Osteoblast (primary cell): ENCODE measurements at regions not wholly inside any gene's neighbourhood (a gene's known extent, or its start where the extent isn't known, plus 50 kb on each side); places are given as distances from the start of the nearest gene placed in this dataset.

ENCODE experiments used
- DNase-seq: peaks from one replicate; pipeline ENCODE4 v3.0.0; 2011; ENCODE audit warnings: low spot score, mixed read lengths; ENCODE audit not compliant: insufficient read length; ENCODE audit errors: missing footprints
- H2AFZ ChIP-seq: 2 replicates; pipeline ENCODE4 v1.6.0; 2011; ENCODE audit warnings: mild to moderate bottlenecking, low read length
- H3K27ac ChIP-seq: 2 replicates; pipeline ENCODE4 v1.5.1; 2011; ENCODE audit warnings: mild to moderate bottlenecking, low read depth, low read length, moderate library complexity
- H3K27me3 ChIP-seq: 2 replicates; pipeline ENCODE4 v1.6.0; 2012; ENCODE audit warnings: mild to moderate bottlenecking, control low read depth, inconsistent platforms, low read length, moderate library complexity; ENCODE audit not compliant: insufficient read depth
- H3K36me3 ChIP-seq: 2 replicates; pipeline ENCODE4 v1.5.1; 2011; ENCODE audit warnings: mild to moderate bottlenecking, low read length, control low read depth, moderate library complexity; ENCODE audit not compliant: insufficient read depth
- H3K4me1 ChIP-seq: 2 replicates; pipeline ENCODE4 v1.5.1; 2011; ENCODE audit warnings: mild to moderate bottlenecking, low read length, control low read depth, moderate library complexity; ENCODE audit not compliant: insufficient read depth
- H3K4me2 ChIP-seq: 2 replicates; pipeline ENCODE4 v1.6.0; 2011; ENCODE audit warnings: mild to moderate bottlenecking, low read length; ENCODE audit not compliant: insufficient read depth
- H3K4me3 ChIP-seq: fragments of 200-600 bp; sonication (generic); 3 replicates; pipeline ENCODE4 v1.5.1; 2012; ENCODE audit warnings: mild to moderate bottlenecking, low read length, inconsistent platforms; ENCODE audit not compliant: insufficient read depth
- H3K79me2 ChIP-seq: 2 replicates; pipeline ENCODE4 v1.6.0; 2012; ENCODE audit warnings: mild to moderate bottlenecking, low read length, control low read depth, inconsistent platforms; ENCODE audit not compliant: insufficient read depth
- H3K9me3 ChIP-seq: 2 replicates; pipeline ENCODE4 v1.5.1; 2011; ENCODE audit warnings: low read depth, low read length, control low read depth
- H4K20me1 ChIP-seq: 2 replicates; pipeline ENCODE4 v1.6.0; 2012; ENCODE audit warnings: mild to moderate bottlenecking, low read length, control low read depth; ENCODE audit not compliant: insufficient read depth
- TF ChIP-seq, protein P1 (sequence below): IDR thresholded peaks from 2 replicates; pipeline ENCODE4 v1.5.1; 2011; ENCODE audit warnings: mild to moderate bottlenecking, low read depth, low read length, moderate library complexity; ENCODE audit errors: extremely low read depth

DNA sequence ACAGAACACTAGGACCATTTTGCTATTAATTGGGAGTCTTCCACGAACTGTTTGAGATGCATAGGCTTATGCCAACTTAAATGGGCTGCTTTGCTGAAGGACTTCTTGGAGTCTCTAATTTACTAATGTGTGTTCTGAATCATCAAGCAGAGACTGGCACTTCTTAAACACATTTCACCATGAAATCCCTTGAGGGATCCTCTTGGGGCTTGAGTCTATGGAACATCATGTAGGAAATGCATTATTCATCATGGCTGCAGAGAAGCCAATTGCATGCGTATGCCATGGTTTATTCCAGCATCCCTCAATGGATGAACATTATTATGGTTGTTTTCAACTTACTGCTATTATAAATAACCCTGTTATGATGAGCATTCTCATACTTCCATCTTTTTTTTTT, 73.4 kb downstream of the FGD2 start:
- Histone ChIP-seq H4K20me1 (no peaks in the 10 kb centered on the region), H3K36me3 (no peaks in the 10 kb centered on the region), H3K4me3 (no peak overlapping the region), H2AFZ (no peak overlapping the region), H3K4me2 (no peak overlapping the region), H3K27ac (no peak overlapping the region), H3K4me1 (peaks cover 21% of the 10 kb centered on the region), H3K79me2 (no peaks in the 10 kb centered on the region), H3K9me3 (no peaks in the 10 kb centered on the region), H3K27me3 (no peaks in the 10 kb centered on the region)
- peak; percentile 82 for DNase-seq
- TF ChIP-seq, protein P1, sequence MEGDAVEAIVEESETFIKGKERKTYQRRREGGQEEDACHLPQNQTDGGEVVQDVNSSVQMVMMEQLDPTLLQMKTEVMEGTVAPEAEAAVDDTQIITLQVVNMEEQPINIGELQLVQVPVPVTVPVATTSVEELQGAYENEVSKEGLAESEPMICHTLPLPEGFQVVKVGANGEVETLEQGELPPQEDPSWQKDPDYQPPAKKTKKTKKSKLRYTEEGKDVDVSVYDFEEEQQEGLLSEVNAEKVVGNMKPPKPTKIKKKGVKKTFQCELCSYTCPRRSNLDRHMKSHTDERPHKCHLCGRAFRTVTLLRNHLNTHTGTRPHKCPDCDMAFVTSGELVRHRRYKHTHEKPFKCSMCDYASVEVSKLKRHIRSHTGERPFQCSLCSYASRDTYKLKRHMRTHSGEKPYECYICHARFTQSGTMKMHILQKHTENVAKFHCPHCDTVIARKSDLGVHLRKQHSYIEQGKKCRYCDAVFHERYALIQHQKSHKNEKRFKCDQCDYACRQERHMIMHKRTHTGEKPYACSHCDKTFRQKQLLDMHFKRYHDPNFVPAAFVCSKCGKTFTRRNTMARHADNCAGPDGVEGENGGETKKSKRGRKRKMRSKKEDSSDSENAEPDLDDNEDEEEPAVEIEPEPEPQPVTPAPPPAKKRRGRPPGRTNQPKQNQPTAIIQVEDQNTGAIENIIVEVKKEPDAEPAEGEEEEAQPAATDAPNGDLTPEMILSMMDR: no peak

GRCh38 chr6:37081042-37081607, 75.7 kb downstream of the FGD2 start:
- Histone ChIP-seq H2AFZ (no peak overlapping the region), H3K79me2 (no peaks in the 10 kb centered on the region), H3K27ac (no peak overlapping the region), H4K20me1 (no peaks in the 10 kb centered on the region), H3K36me3 (no peaks in the 10 kb centered on the region), H3K4me2 (no peak overlapping the region), H3K27me3 (no peaks in the 10 kb centered on the region), H3K4me1 (peaks cover 21% of the 10 kb centered on the region), H3K4me3 (no peak overlapping the region), H3K9me3 (no peaks in the 10 kb centered on the region)
- DNase-seq: no peak
- TF ChIP-seq, protein P1: no peak

GRCh38 chr6:37082390-37083130, 77.1 kb downstream of the FGD2 start:
- H3K27ac ChIP-seq: no peak overlapping the region
- no peaks in the 10 kb centered on the region for H3K27me3 ChIP-seq
- H3K36me3 ChIP-seq: no peaks in the 10 kb centered on the region
- H3K79me2 ChIP-seq: no peaks in the 10 kb centered on the region
- H3K9me3 ChIP-seq: no peaks in the 10 kb centered on the region
- H3K4me1 ChIP-seq: peaks cover 17% of the 10 kb centered on the region
- H3K4me3 ChIP-seq: no peak overlapping the region
- H2AFZ ChIP-seq: no peak overlapping the region
- no peaks in the 10 kb centered on the region for H4K20me1 ChIP-seq
- H3K4me2 ChIP-seq: no peak overlapping the region
- no peak for DNase-seq
- TF ChIP-seq, protein P1: no peak
